OCI-LY1 (cell line): ENCODE measurements at regions not wholly inside any gene's neighbourhood (a gene's known extent, or its start where the extent isn't known, plus 50 kb on each side); places are given as distances from the start of the nearest gene placed in this dataset.

Source experiments
- H2AFZ ChIP-seq: fragments of 200-600 bp; sonication (generic), shearing (Covaris generic); 2 replicates; pipeline ENCODE4 v1.6.0; 2014; ENCODE audit warnings: antibody characterized with exemption, mild to moderate bottlenecking, low read length
- H3F3A ChIP-seq: fragments of 200-600 bp; sonication (generic), shearing (Covaris generic); 2 replicates; pipeline ENCODE4 v1.6.0; 2014; ENCODE audit warnings: mild to moderate bottlenecking, antibody characterized with exemption, low read length, moderate library complexity; ENCODE audit not compliant: insufficient read depth
- H3K27ac ChIP-seq: fragments of 200-600 bp; sonication (generic); 2 replicates; pipeline ENCODE4 v1.5.1; 2014; ENCODE audit warnings: low read length, mixed run types, mild to moderate bottlenecking, low read depth; ENCODE audit not compliant: poor library complexity, severe bottlenecking
- H3K27me3 ChIP-seq: fragments of 200-600 bp; sonication (generic); 2 replicates; pipeline ENCODE4 v1.6.0; 2014; ENCODE audit warnings: antibody characterized with exemption, mild to moderate bottlenecking, low read length, moderate library complexity; ENCODE audit not compliant: insufficient read depth
- H3K36me3 ChIP-seq: fragments of 200-600 bp; sonication (generic); 2 replicates; pipeline ENCODE4 v1.6.1; 2014; ENCODE audit warnings: mild to moderate bottlenecking, antibody characterized with exemption, low read length, moderate library complexity, mixed read lengths; ENCODE audit not compliant: insufficient read depth
- H3K4me1 ChIP-seq: fragments of 200-600 bp; sonication (generic); 2 replicates; pipeline ENCODE4 v1.5.1; 2014; ENCODE audit warnings: mild to moderate bottlenecking, low read length, moderate library complexity; ENCODE audit not compliant: insufficient read depth, severe bottlenecking
- H3K4me2 ChIP-seq: fragments of 200-600 bp; sonication (generic), shearing (Covaris generic); 2 replicates; pipeline ENCODE4 v1.6.1; 2014; ENCODE audit warnings: low read length
- H3K4me3 ChIP-seq: fragments of 200-600 bp; sonication (generic); 2 replicates; pipeline ENCODE4 v1.5.1; 2014; ENCODE audit warnings: low read length, low read depth, mild to moderate bottlenecking, mixed read lengths; ENCODE audit not compliant: poor library complexity, severe bottlenecking
- H3K79me2 ChIP-seq: fragments of 200-600 bp; shearing (Covaris generic); 2 replicates; pipeline ENCODE4 v1.6.1; 2016; ENCODE audit warnings: mixed run types, low read length, mixed read lengths; ENCODE audit not compliant: insufficient read depth
- H3K9ac ChIP-seq: fragments of 200-600 bp; sonication (generic), shearing (Covaris generic); 2 replicates; pipeline ENCODE4 v1.6.1; 2014; ENCODE audit warnings: mild to moderate bottlenecking, low read length, mixed read lengths
- H3K9me2 ChIP-seq: fragments of 200-600 bp; sonication (generic), shearing (Covaris generic); 2 replicates; pipeline ENCODE4 v1.6.1; 2014; ENCODE audit warnings: low read depth, mild to moderate bottlenecking, low read length, mixed read lengths
- H3K9me3 ChIP-seq: fragments of 200-600 bp; shearing (Covaris generic); 2 replicates; pipeline ENCODE4 v1.6.1; 2014; ENCODE audit warnings: low read length, mixed read lengths
- H4K20me1 ChIP-seq: fragments of 200-600 bp; sonication (generic), shearing (Covaris generic); 2 replicates; pipeline ENCODE4 v1.6.0; 2016; ENCODE audit warnings: mild to moderate bottlenecking, low read length; ENCODE audit not compliant: insufficient read depth
- CTCF ChIP-seq: fragments of 200-600 bp; sonication (generic), shearing (Covaris generic); IDR thresholded peaks from 2 replicates; pipeline ENCODE4 v1.5.1; 2017; ENCODE audit warnings: mild to moderate bottlenecking, antibody characterized with exemption, low read length, moderate library complexity, mixed read lengths
- EZH2 ChIP-seq: fragments of 200-600 bp; sonication (generic), shearing (Covaris generic); IDR thresholded peaks from 2 replicates; pipeline ENCODE4 v1.8.0; 2017; ENCODE audit warnings: borderline replicate concordance, mixed run types, mild to moderate bottlenecking, antibody characterized with exemption, low read length, moderate library complexity, mixed read lengths

DNA sequence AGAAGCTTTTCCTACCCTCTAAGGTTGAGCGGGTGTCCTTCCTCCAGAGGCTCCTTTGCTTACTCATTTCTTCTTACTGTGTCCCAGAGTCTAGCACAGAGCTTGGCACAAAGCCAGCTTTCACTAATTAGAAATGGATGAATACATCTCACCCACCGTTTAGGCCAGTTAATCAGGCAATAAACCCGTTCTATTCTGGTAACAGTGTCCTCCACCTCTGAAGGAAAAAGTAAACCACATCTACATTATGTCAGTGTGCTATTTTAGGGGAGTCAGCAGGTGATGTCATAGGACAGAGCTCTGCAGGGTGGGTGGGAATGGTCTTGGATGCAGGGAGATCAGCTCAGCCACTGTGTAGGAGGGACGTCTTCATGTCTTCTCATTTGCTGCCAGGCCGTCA, 109.2 kb downstream of the OSTF1 start:
- Histone ChIP-seq H3K36me3 (no peaks in the 10 kb centered on the region), H3K9me2 (no peaks in the 10 kb centered on the region), H3K27ac (no peak overlapping the region), H3K4me2 (no peak overlapping the region), H3F3A (no peaks in the 10 kb centered on the region), H4K20me1 (no peaks in the 10 kb centered on the region), H3K4me3 (no peak overlapping the region), H3K79me2 (no peaks in the 10 kb centered on the region), H2AFZ (no peak overlapping the region), H3K9ac (no peak overlapping the region), H3K9me3 (no peaks in the 10 kb centered on the region), H3K27me3 (0 out of 2 replicates have a peak, but pooled peaks cover 4% of the 10 kb centered on the region), H3K4me1 (no peaks in the 10 kb centered on the region)
- TF ChIP-seq CTCF, result no peak
- no peak for TF ChIP-seq EZH2

GRCh38 chr9:75198436-75198835, 110.1 kb downstream of the OSTF1 start:
- Histone ChIP-seq H3K36me3 (no peaks in the 10 kb centered on the region), H2AFZ (no peak overlapping the region), H3K9me3 (no peaks in the 10 kb centered on the region), H3K9me2 (no peaks in the 10 kb centered on the region), H3K4me3 (no peak overlapping the region), H3K27ac (no peak overlapping the region), H4K20me1 (no peaks in the 10 kb centered on the region), H3K4me1 (no peaks in the 10 kb centered on the region), H3K27me3 (0 out of 2 replicates have a peak, but pooled peaks cover 4% of the 10 kb centered on the region), H3F3A (no peaks in the 10 kb centered on the region), H3K4me2 (no peak overlapping the region), H3K9ac (no peak overlapping the region), H3K79me2 (no peaks in the 10 kb centered on the region)
- TF ChIP-seq EZH2 (no peak), CTCF (no peak; the same call in 1 of the 2 replicates)

DNA sequence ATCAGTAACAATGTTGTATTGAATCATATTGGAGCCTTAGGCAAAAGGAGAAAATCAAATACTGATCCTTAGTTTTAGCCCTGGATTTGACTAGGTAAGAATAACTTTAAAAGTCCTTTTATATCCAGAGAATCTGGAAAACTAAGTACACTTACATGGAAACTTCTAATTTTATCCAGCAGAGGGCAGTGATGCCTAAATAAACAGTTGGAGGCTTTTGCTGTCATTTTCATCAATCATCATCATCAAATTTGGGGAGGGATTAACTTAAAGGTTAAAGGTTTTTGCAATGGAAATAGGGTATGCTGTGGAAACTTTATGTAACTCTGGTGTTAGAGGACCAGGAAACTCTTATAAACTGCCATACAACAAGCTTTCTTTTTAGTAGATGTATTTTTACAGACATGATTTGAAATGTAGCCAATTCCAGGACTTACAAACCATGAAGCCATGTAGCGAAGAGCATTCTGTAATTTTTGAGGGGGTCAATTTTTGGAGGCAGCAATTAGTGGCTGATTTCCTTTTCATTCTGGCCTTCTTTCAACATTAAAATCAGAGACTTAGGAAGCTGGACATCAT, 112.7 kb downstream of the OSTF1 start:
- Histone ChIP-seq H3K27ac (no peak overlapping the region), H3K79me2 (no peaks in the 10 kb centered on the region), H3K9me2 (no peaks in the 10 kb centered on the region), H3K9me3 (no peaks in the 10 kb centered on the region), H3K9ac (no peak overlapping the region), H3K4me1 (no peaks in the 10 kb centered on the region), H3F3A (no peaks in the 10 kb centered on the region), H3K36me3 (no peaks in the 10 kb centered on the region), H2AFZ (no peak overlapping the region), H3K4me3 (no peak overlapping the region), H3K4me2 (no peak overlapping the region), H4K20me1 (no peaks in the 10 kb centered on the region), H3K27me3 (0 out of 2 replicates have a peak, but pooled peaks cover 4% of the 10 kb centered on the region)
- TF ChIP-seq CTCF (peak; percentile 72), EZH2 (no peak)
